ENCODE measurements at regions not wholly inside any gene's neighbourhood (a gene's known extent, or its start where the extent isn't known, plus 50 kb on each side); places are given as distances from the start of the nearest gene placed in this dataset.

DNA sequence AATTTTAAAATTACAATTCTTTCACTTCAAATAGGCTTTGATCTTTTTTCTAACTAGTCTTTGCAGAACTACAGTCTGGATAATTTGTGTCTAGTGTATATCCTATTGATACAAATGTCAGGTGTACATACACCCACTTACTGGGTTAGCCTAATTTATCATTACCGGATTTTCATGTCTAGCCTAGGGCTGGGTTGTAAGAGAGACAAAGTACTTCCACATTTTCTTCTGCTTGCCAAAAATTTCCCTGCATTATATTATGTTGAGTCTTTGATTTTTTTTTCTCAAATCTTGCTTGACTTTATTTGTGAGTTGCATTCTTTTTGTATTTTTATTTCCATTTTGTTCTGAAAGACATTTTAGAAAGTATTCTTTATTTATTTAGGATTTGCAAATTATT lies 284.8 kb upstream of the FZD8 start:
- no peaks in the 10 kb centered on the region for H3K27me3 ChIP-seq (ENCODE audit: low read depth)
- no peaks in the 10 kb centered on the region for H3K9me3 ChIP-seq
- H3K4me1 ChIP-seq = no peaks in the 10 kb centered on the region
- in situ Hi-C loops (cut with MboI; ENCODE audit: low sequenced_read_pairs) = no loop called here
- no peak for DNase-seq (ENCODE audit: low spot score in 2 of 2)
- no peaks in the 10 kb centered on the region for H3K36me3 ChIP-seq (replicated peaks)
- H3K4me3 ChIP-seq = no peak overlapping the region

DNA sequence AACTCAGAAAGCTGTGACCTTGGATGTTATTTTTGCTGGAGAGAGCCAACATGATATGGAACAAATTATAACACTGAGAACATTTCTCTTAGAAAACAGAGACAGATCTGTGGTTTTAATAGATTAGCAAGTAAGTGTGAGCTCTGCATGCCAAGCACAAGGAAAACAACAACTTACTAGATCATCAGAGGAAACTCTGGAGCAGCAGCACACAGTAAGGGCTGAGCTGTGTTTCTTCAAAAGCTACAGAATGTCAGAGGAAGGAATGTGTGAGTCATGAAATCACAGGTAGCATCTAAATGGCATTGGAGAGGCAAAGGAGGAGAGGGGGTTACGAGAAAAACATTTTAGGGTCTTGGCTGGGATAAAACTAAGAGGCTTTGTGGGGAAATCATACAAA lies 283.4 kb upstream of the FZD8 start:
- no peak overlapping the region for H3K4me3 ChIP-seq
- in situ Hi-C loops (cut with MboI; ENCODE audit: low sequenced_read_pairs) = no loop called here
- no peaks in the 10 kb centered on the region for H3K27me3 ChIP-seq (ENCODE audit: low read depth)
- no peak for DNase-seq (ENCODE audit: low spot score in 2 of 2)
- no peaks in the 10 kb centered on the region for H3K4me1 ChIP-seq
- H3K9me3 ChIP-seq = no peaks in the 10 kb centered on the region
- no peaks in the 10 kb centered on the region for H3K36me3 ChIP-seq (replicated peaks)

DNA sequence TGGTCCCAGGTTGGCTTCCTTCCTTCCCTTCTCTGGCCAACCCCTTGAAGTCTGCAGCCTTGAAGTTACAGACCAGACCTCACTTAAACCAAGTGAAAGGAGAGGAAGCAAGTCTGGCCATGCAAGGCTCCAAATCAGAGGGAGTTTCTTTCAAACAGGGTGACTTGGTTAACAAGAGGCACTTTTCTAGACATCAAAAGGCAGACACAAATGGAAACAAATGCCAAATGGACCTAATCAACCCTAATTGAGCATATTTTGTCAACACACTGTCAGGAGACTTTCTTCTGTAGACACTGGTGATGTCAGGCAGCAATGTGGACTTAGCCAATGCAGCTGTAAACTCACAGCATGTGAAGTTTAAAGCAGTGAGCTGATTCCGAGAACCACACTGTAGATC lies 282.7 kb upstream of the FZD8 start:
- Histone ChIP-seq H3K4me1 (no peaks in the 10 kb centered on the region), H3K4me3 (no peak overlapping the region), H3K9me3 (no peaks in the 10 kb centered on the region), H3K36me3 (replicated peaks) (no peaks in the 10 kb centered on the region), H3K27me3 (ENCODE audit: low read depth) (no peaks in the 10 kb centered on the region)
- in situ Hi-C loops (cut with MboI; ENCODE audit: low sequenced_read_pairs) = no loop called here
- DNase-seq (ENCODE audit: low spot score in 2 of 2) = no peak

DNA sequence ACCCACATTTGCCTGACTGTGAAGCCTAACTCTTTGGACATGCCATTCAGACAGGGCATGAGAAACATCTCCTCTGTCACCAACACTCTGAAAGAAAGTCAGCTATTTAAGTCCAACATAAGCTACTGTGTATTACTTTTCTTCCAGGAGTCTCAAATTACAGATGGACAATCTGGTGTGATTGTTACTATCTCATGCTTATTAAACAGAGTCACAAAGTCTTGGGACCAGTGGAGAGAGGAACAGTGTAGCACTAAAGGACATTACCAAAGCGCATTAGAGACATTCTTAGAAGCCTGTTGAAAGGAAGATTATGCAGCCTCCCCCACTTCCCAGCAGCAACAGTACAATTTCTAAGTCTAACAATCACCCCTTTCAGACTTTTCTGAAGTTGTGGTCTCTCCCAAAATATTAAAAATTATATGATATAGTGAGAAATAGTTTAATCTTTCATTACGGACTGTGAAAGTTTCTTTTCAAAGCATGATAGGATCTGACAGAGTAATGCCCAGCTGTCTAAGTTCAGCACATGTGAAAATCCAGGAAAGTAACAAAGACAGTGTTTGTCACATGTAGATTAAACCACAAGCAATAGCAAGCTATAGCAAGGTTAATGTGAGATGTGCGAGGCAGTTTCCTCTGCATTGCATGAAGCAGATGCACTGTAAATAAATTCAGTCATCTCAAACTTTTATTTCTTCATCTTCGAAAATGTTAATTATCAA lies 280.9 kb upstream of the FZD8 start:
- no peaks in the 10 kb centered on the region for H3K4me1 ChIP-seq
- in situ Hi-C loops (cut with MboI; ENCODE audit: low sequenced_read_pairs) = no loop called here
- no peaks in the 10 kb centered on the region for H3K36me3 ChIP-seq (replicated peaks)
- no peaks in the 10 kb centered on the region for H3K27me3 ChIP-seq (ENCODE audit: low read depth)
- H3K9me3 ChIP-seq = no peaks in the 10 kb centered on the region
- DNase-seq (ENCODE audit: low spot score in 2 of 2) = no peak
- H3K4me3 ChIP-seq = no peak overlapping the region

DNA sequence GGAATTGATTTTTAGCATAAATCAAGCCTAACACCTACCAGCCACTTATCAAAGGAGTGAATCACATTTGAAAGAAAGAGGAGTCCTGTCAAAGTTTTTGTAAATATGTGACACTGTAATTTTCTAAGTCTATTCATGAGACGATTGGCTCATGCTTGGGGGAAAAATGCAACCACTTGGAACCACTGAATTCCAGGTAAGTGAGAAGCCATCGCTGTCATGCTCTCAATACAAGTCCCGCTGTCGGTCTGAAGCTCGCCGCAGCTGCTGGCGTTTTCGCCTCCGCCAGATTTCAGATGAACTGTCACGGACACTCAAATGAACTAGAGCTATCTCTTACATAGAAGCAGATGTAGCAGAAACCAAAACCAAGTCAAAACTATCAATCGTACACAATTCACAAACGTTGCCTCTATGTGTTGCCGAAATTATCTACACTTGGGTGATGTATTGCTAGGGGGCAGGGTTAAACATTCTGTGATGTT lies 279.8 kb upstream of the FZD8 start:
- H3K4me3 ChIP-seq = no peak overlapping the region
- in situ Hi-C loops (cut with MboI; ENCODE audit: low sequenced_read_pairs) = no loop called here

DNA sequence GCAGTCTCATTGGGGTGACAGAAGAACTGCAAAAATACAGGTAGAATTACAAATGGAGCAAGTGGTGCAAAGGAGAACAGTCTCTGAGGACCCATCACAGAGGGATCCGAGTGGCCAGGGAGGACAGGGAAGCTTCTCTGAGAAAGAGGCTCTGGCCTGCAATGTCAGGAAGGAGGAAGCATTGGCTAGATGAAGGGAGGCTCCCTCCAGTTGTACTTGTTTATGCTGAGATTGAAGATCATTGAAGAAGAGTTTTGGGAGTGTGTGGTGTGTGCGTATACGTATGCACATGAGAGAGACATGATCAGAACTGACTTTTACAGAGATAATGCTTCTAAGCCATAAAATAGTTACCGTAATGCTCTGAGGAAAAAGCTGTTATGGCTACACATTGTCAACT lies 274.7 kb upstream of the FZD8 start:
- in situ Hi-C loops (cut with MboI; ENCODE audit: low sequenced_read_pairs) = no loop called here
- no peak overlapping the region for H3K4me3 ChIP-seq
- H3K27me3 ChIP-seq (ENCODE audit: low read depth) = no peaks in the 10 kb centered on the region
- H3K4me1 ChIP-seq = no peaks in the 10 kb centered on the region
- no peaks in the 10 kb centered on the region for H3K9me3 ChIP-seq
- no peak for DNase-seq (ENCODE audit: low spot score in 2 of 2)
- no peaks in the 10 kb centered on the region for H3K36me3 ChIP-seq (replicated peaks)

More for the DNA sequence above, 279.8 kb upstream of the FZD8 start:
- H3K4me1 ChIP-seq = no peaks in the 10 kb centered on the region
- H3K27me3 ChIP-seq (ENCODE audit: low read depth) = no peaks in the 10 kb centered on the region
- H3K9me3 ChIP-seq = no peaks in the 10 kb centered on the region
- no peaks in the 10 kb centered on the region for H3K36me3 ChIP-seq (replicated peaks)
- no peak for DNase-seq (ENCODE audit: low spot score in 2 of 2)

DNA sequence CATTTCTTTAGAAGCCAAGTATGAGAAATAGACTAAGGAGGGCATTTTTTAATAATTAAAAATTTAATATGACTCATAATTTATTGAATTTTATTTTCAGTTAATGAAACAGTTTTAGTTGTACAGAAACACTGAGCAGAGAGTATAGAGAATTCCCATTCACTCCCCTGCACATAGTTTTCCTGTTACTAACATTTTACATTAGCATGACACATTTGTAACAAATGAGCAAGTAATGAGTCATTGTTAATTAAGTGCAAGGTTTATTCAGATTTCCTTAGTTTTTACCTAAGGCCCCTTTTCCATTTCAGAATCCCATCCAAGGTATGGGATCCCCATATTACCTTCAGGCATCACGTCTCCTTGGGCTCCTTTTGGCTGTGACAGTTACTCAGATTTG lies 271.5 kb upstream of the FZD8 start:
- H3K9me3 ChIP-seq = no peaks in the 10 kb centered on the region
- in situ Hi-C loops (cut with MboI; ENCODE audit: low sequenced_read_pairs) = no loop called here

DNA sequence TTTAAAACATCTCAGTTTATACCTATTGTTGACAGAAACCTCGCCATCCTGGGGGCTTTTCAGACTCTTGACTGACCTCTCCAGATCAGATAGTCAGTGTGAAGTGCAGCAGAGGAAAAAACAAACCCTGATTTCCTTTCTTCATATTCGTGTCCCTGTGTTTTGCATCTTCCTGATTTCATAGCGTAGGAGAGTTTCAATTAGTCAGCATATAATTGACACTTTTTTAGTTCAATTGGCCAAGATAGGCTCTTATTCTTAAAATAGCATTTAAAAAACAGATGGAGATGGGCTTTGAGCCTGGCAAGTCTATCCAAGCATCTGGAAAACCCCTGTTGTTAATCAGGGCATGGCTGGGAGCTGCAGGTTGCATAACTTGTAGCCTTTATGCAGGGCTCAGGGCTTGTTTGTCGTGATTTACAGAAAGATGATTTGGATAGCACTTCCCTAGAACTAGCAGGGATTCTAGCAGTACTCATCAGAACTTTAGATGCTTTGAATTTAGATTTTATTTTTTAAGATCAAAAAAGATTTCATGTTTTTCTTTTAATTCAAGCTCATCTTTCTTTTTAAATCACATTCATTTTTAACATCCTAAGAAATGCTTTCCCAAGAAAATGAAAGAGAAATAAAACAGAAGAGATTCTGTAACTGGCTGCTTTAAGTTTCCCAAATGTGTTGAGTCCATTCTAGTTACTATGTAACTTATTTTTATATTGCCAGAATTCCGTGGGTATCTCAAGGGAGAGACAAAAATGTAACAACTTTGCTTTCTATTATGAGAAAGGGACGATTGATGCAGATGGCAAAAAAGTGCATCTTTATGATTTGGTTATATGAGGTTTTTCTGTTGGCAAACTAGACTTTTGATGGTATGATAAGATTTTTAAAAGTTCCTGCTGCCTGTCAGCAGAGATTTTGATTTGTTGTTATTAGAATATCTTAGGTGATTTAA lies 270.8 kb upstream of the FZD8 start:
- no peaks in the 10 kb centered on the region for H3K4me1 ChIP-seq
- in situ Hi-C loops (cut with MboI; ENCODE audit: low sequenced_read_pairs) = no loop called here
- H3K9me3 ChIP-seq = no peaks in the 10 kb centered on the region
- no peak overlapping the region for H3K4me3 ChIP-seq
- no peaks in the 10 kb centered on the region for H3K27me3 ChIP-seq (ENCODE audit: low read depth)
- DNase-seq (ENCODE audit: low spot score in 2 of 2) = no peak
- no peaks in the 10 kb centered on the region for H3K36me3 ChIP-seq (replicated peaks)

More for the DNA sequence above, 271.5 kb upstream of the FZD8 start:
- Histone ChIP-seq H3K4me1 (no peaks in the 10 kb centered on the region), H3K27me3 (ENCODE audit: low read depth) (no peaks in the 10 kb centered on the region), H3K36me3 (replicated peaks) (no peaks in the 10 kb centered on the region), H3K4me3 (no peak overlapping the region)
- no peak for DNase-seq (ENCODE audit: low spot score in 2 of 2)

DNA sequence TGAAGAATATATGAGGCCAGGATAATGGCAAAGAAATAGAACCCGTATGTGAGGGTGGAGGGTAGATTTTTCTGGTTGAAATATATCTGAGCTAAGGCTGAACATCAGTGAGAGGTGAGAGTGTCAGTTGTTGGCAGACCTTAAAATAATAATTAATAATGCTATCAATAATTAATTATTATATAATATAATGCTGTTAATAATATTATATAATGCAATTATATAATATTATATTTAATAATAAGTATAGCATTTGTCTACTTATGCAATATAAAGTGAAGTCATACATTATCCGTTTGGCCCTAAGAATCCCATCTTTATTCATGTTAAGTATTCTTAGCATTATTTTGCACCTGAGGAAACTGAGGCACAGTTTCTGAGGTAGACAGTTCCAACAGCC lies 269.9 kb upstream of the FZD8 start:
- Histone ChIP-seq H3K4me1 (no peaks in the 10 kb centered on the region), H3K27me3 (ENCODE audit: low read depth) (no peaks in the 10 kb centered on the region), H3K9me3 (no peaks in the 10 kb centered on the region), H3K4me3 (no peak overlapping the region), H3K36me3 (replicated peaks) (no peaks in the 10 kb centered on the region)
- in situ Hi-C loops (cut with MboI; ENCODE audit: low sequenced_read_pairs) = no loop called here
- DNase-seq (ENCODE audit: low spot score in 2 of 2) = no peak

DNA sequence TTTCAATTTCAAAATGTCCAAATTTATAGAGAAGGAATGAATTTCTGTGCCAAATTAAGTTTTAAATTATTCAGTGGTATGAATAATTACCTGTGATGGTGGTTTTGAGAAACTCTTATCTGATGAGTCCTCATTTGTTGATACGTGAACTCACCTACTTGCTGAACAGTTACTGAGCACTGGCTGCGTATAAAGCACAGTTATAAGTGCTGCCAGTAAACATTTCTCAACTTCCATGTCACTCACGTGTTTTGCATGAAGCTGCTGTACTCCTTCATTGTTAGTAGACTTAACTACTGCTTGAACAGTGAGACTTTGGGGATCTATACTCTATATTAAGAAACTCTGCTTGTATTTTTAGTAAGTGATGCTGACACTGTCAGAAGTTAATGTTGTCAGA lies 269.1 kb upstream of the FZD8 start:
- Histone ChIP-seq H3K4me3 (no peak overlapping the region), H3K27me3 (ENCODE audit: low read depth) (no peaks in the 10 kb centered on the region), H3K36me3 (replicated peaks) (no peaks in the 10 kb centered on the region), H3K4me1 (no peaks in the 10 kb centered on the region), H3K9me3 (no peaks in the 10 kb centered on the region)
- in situ Hi-C loops (cut with MboI; ENCODE audit: low sequenced_read_pairs) = no loop called here
- no peak for DNase-seq (ENCODE audit: low spot score in 2 of 2)

DNA sequence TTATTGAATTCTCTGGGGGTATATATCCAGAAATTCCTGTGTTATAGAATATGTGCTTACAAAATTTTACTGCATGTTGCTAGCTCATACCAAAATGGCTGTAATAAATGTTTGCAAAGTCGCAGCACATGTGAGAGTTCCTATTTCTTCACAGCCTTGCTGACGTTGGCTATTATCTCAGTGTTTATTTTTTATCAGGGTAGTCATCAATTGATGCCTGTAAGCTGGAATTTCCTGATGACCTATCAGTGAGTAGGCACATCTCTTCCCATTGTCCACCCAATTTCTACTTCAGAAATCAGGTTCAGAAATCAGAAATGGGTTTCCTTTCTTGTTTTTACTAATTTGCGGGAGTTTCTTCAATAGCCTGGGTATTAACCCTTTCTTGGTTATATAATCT lies 268.1 kb upstream of the FZD8 start:
- Histone ChIP-seq H3K9me3 (no peaks in the 10 kb centered on the region), H3K27me3 (ENCODE audit: low read depth) (no peaks in the 10 kb centered on the region), H3K4me3 (no peak overlapping the region), H3K36me3 (replicated peaks) (no peaks in the 10 kb centered on the region), H3K4me1 (no peaks in the 10 kb centered on the region)
- no peak for DNase-seq (ENCODE audit: low spot score in 2 of 2)
- in situ Hi-C loops (cut with MboI; ENCODE audit: low sequenced_read_pairs) = no loop called here

DNA sequence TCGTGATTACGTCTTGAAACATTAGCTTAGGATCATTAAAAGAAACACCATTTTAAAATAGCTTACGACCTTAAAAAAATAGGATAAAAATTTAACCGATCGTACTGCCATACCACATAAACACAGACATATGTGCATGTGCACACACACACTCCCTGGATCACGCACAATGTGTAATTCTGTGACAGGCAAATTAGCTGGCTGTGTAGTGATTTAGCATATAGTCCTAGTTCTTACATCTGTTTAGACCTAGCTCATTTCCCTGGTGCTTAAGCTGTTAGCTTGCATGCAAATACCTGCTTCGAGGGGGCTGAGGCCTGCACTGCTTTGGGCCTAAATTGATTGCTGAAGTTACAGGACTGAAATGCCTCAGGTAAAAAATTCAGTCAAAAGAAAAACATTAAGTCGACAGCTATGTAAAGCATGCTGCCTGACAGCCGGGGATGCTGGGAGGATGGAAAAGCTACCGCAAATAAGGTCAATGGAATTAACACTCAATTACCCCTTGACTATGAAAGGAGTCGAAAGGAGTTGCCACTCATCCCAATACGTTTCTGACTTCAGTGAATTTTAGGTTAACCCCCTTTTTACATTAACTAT lies 267.1 kb upstream of the FZD8 start:
- in situ Hi-C loops (cut with MboI; ENCODE audit: low sequenced_read_pairs) = no loop called here

DNA sequence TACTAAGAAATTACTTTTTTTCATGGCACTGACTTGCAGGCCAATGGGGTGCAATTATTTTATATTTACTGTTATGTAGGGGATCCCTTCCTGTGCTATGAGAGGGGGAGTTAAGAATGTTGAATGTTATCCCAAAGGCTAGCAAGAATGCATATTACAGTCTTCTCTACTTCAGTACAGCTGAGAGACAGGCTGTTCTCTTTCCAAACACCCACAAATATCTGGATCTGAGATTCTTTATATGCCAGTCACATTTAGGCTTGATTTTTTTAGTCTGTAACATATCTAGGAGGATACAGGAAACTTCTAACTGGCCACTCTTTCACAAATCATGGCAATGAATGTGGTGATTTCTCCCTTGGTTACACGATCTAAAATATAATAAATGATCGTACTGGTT lies 266.4 kb upstream of the FZD8 start:
- no peaks in the 10 kb centered on the region for H3K36me3 ChIP-seq (replicated peaks)
- H3K4me1 ChIP-seq = no peaks in the 10 kb centered on the region
- no peaks in the 10 kb centered on the region for H3K9me3 ChIP-seq
- in situ Hi-C loops (cut with MboI; ENCODE audit: low sequenced_read_pairs) = no loop called here
- no peak for DNase-seq (ENCODE audit: low spot score in 2 of 2)
- H3K27me3 ChIP-seq (ENCODE audit: low read depth) = no peaks in the 10 kb centered on the region
- no peak overlapping the region for H3K4me3 ChIP-seq

More for the DNA sequence above, 267.1 kb upstream of the FZD8 start:
- H3K4me1 ChIP-seq = no peaks in the 10 kb centered on the region
- no peak for DNase-seq (ENCODE audit: low spot score in 2 of 2)
- H3K36me3 ChIP-seq (replicated peaks) = no peaks in the 10 kb centered on the region
- H3K9me3 ChIP-seq = no peaks in the 10 kb centered on the region
- H3K4me3 ChIP-seq = no peak overlapping the region
- no peaks in the 10 kb centered on the region for H3K27me3 ChIP-seq (ENCODE audit: low read depth)

DNA sequence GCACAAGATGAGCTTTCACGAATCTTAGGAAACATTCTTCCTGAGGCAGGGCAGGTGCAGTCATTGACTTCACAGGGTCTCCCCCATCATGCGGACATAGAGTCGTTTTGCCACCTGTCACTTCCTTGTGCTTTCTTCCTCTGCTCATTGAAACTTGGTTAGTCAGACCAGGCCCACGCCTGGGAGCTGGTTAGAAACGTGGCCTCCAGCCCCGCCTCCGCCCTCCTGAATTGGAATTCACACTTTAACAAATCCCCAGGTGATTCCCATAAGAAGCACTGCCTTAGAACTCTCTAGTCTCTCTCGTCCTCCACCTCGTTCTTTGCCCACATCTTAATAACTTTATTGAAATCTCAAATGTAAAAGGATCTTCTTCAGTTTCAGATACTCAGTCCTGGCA lies 265.5 kb upstream of the FZD8 start:
- Histone ChIP-seq H3K27me3 (ENCODE audit: low read depth) (no peaks in the 10 kb centered on the region), H3K36me3 (replicated peaks) (no peaks in the 10 kb centered on the region), H3K9me3 (no peaks in the 10 kb centered on the region), H3K4me3 (no peak overlapping the region), H3K4me1 (no peaks in the 10 kb centered on the region)
- in situ Hi-C loops (cut with MboI; ENCODE audit: low sequenced_read_pairs) = no loop called here
- DNase-seq (ENCODE audit: low spot score in 2 of 2) = no peak

Data from HAP-1 (cell line).